IMR-90 (cell line): ENCODE measurements at regions not wholly inside any gene's neighbourhood (a gene's known extent, or its start where the extent isn't known, plus 50 kb on each side); places are given as distances from the start of the nearest gene placed in this dataset.

Experiments
- MAFK ChIP-seq: IDR thresholded peaks from 2 replicates; pipeline ENCODE4 v1.6.1; 2012; ENCODE audit warnings: low read depth, low read length, improper control_type of control experiment
- POLR2A ChIP-seq: IDR thresholded peaks from 2 replicates; pipeline ENCODE4 v1.6.1; 2012; ENCODE audit warnings: mild to moderate bottlenecking, low read depth, low read length
- RCOR1 ChIP-seq: IDR thresholded peaks from 2 replicates; pipeline ENCODE4 v1.6.1; 2012; ENCODE audit warnings: mild to moderate bottlenecking, low read length, improper control_type of control experiment; ENCODE audit not compliant: insufficient replicate concordance
- RFX5 ChIP-seq: IDR thresholded peaks from 2 replicates; pipeline ENCODE4 v1.8.0; 2012; ENCODE audit warnings: low read depth, mild to moderate bottlenecking, low read length, moderate library complexity
- TF ChIP-seq, protein P1 (sequence below): conservative IDR thresholded peaks from 2 replicates; pipeline ENCODE4 v1.5.1; 2012; ENCODE audit warnings: mild to moderate bottlenecking, low read depth, low read length, improper control_type of control experiment

DNA sequence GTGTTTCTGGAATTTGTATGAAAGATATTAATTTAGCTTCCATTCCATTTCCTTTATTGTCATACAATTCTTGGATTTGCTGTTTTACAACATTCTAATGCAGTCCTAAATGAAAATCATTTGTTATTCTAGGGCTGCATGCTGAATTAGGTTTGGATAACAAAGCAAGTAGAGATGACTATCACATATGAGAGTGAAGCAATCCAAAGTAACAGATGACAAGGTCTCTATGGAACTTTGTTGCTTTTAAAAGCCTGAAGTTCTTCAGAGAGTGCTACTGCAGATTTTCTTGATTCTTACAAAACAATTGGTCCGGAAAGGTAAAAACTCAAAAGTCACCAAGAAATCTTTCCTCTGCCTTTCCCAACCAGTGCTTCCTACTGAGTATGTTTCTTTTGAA is 56.9 kb upstream of the VCAN start:
- TF ChIP-seq POLR2A, result no peak
- TF ChIP-seq, protein P1, sequence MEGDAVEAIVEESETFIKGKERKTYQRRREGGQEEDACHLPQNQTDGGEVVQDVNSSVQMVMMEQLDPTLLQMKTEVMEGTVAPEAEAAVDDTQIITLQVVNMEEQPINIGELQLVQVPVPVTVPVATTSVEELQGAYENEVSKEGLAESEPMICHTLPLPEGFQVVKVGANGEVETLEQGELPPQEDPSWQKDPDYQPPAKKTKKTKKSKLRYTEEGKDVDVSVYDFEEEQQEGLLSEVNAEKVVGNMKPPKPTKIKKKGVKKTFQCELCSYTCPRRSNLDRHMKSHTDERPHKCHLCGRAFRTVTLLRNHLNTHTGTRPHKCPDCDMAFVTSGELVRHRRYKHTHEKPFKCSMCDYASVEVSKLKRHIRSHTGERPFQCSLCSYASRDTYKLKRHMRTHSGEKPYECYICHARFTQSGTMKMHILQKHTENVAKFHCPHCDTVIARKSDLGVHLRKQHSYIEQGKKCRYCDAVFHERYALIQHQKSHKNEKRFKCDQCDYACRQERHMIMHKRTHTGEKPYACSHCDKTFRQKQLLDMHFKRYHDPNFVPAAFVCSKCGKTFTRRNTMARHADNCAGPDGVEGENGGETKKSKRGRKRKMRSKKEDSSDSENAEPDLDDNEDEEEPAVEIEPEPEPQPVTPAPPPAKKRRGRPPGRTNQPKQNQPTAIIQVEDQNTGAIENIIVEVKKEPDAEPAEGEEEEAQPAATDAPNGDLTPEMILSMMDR, result no peak
- no peak for TF ChIP-seq MAFK
- no peak for TF ChIP-seq RFX5
- TF ChIP-seq RCOR1, result no peak
